GM12872 (cell line): ENCODE measurements at regions not wholly inside any gene's neighbourhood (a gene's known extent, or its start where the extent isn't known, plus 50 kb on each side); places are given as distances from the start of the nearest gene placed in this dataset.

Experiments used
- CTCF ChIP-seq: IDR thresholded peaks from 3 replicates; pipeline ENCODE4 v1.5.1; 2011; ENCODE audit warnings: low read depth, mild to moderate bottlenecking, low read length, moderate library complexity; ENCODE audit not compliant: insufficient read depth

DNA sequence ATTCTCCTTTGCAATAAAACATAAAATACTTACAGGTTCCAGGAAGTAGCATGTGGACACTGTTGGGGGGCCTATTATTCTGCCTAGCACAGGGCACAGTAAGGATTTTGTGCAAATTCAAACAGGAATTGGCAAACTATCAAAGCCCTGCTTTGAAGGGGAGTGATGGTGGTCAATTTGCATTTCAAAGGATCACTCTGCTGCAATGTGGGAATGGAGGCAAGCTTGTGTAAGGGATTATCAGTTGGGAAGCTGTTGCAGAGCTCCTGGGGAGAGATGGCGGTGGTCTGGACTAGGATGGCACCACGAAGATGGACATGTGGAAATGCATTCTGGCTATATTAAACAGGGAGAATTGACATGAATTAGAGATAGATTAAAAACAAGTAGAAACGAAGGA is 990.7 kb upstream of the RBFOX1 start:
- TF ChIP-seq CTCF: no peak

DNA sequence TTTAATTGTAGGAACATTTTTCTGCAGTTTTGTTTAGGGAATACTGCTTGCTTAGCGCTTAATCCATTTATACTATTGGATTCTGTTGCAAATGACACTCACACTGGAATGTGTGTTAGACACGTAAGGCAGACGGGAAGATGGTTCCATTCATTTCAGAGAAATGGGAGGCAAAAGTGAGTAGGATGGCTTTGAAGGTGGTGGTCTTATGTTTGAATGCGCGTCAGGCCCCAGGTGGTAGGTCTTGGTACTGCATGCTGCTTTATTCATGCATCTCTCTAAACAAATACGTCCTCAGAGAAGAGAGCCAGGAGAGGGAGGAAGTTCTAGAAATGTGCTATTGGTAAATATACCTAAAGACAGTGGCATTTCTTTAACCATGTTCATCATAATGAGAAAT is 997.6 kb upstream of the RBFOX1 start:
- TF ChIP-seq CTCF: peak; percentile 64

DNA sequence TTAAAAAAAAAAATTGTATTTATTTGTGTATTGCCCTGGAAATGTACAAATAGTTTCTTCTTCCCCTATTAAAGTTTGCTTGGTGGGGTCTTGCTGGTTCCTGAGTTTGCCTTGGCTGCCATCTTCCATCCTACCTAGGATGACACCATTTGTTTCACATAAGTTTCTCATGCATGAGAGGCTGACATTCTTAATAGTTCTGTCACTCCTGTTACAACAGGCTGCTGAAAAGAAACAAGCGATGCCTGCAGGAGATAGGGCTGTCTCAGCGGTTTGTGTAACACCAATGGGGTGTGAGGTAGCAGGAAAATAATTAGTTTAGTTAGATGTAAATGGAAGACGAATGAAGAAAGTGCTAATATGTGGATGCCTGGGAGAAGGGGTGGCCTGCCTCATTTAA is 1000.9 kb upstream of the RBFOX1 start:
- TF ChIP-seq CTCF: no peak

GRCh38 chr16:6317934-6318333 is 1014.7 kb upstream of the RBFOX1 start:
- no peak for TF ChIP-seq CTCF

- TF ChIP-seq CTCF: no peak
Measured at GRCh38 chr16:6309271-6309670, 1023.4 kb upstream of the RBFOX1 start.

GRCh38 chr16:6308176-6308575 is 1024.5 kb upstream of the RBFOX1 start:
- no peak for TF ChIP-seq CTCF

DNA sequence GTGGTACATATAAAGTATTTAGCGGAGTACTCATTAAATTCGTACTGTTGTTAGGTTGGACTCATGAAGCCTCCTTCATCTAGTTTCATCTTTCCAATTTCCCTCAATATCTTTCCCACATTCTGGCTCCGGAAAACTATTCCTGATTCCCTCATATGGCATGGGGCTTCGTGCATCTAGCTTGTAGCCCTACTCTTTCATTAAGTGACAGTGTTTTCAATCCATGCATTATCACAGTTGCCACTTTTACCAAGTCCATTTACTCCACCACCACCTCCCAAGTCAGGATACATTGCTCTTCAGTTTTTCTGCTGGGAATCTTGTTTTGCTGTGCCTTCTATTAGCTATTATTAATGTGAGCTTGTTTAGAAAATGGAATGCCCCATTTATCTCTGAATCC is 1032.1 kb upstream of the RBFOX1 start:
- no peak for TF ChIP-seq CTCF
